ENCODE measurements at regions not wholly inside any gene's neighbourhood (a gene's known extent, or its start where the extent isn't known, plus 50 kb on each side); places are given as distances from the start of the nearest gene placed in this dataset.

DNA sequence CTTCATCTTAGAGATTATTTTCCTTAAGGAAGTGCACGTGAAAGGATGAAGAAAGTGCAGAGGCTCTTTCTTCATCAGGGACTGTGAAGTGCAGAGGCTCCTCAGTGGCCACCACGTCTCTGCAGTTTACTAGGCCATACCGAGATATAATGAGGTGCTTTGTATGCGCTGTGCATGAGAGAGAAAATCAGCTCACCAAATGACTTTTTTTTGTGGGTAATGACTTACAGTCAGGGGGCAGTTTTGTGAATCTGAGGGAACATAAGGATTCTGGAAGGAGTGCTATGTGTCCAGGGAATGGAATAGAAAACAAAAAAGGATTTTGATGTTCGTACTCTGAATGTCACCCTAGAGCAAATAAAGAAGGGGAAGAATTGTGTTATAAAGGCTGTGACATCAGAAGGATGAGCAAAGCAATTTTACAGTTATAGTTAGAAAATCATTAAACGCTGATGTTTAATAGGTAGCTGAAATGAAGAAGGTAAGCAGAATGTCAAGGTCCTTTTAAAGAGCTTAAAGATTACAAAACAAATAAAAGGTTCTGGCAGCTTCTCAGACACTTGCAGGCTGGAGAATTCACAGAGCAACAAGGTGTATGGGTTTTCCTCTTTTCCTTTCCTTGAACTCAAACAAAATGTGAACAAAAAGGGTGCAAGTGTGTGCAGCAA is 247.5 kb upstream of the NOVA1 start:
- no peak overlapping the region for H3K4me3 ChIP-seq (ENCODE audit: low read length)
- no peak for DNase-seq (ENCODE audit: low read depth, low spot score)

DNA sequence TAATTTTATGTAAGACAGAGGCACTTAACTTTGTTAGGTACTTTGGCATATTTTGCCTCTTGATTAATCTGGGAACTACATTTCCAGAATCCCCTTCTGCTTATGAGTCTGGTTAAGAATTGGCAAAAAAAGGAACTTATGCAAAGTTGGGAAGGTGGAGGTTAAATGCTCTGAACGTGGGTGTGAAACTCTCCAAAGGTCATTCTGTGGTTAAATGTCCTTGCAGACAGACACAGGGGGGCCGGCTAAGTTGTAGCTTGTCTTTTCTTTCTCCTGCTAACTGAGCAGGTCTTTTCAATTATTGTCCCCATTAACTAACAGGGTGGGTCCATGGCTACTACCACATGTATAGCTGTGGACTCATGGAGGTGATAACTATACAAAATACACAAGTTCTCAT is 248.6 kb upstream of the NOVA1 start:
- no peak overlapping the region for H3K4me3 ChIP-seq (ENCODE audit: low read length)
- no peak for DNase-seq (ENCODE audit: low read depth, low spot score)

DNA sequence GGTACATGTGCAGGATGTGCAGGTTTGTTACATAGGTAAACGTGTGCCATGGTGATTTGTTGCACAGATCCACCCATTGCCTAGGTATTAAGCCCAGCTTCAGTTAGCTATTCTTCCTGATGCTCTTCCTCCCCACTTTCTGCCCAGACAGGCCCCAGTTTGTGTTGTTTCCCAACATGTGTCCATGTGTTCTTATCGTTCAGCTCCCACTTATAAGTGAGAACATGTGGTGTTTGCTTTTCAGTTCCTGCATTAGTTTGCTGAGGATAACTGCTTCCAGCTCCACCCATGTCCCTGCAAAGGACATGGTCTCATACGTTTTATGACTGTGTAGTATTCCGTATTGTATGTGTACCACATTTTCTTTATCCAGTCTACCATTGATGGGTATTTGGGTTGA is 251.7 kb upstream of the NOVA1 start:
- DNase-seq (ENCODE audit: low read depth, low spot score) = no peak
- H3K4me3 ChIP-seq (ENCODE audit: low read length) = no peak overlapping the region

DNA sequence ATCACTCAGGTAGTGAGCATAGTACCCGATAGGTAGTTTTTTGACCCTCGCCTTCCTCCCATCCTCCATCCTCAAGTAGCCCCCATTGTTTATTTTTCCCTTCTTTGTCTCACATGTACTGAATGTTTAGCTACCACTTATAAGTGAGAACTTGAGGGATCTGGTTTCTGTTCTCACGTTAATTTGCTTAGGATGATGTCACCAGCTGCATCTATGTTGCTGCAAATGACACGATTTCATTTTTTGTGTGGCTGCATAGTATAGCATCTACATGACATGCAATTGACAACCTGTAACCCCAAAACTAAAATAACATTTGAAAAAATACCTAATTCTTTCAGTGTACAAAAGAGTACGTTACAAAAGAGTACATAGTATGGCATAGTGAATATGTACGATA is 254.0 kb upstream of the NOVA1 start:
- DNase-seq (ENCODE audit: low read depth, low spot score) = no peak
- no peak overlapping the region for H3K4me3 ChIP-seq (ENCODE audit: low read length)

DNA sequence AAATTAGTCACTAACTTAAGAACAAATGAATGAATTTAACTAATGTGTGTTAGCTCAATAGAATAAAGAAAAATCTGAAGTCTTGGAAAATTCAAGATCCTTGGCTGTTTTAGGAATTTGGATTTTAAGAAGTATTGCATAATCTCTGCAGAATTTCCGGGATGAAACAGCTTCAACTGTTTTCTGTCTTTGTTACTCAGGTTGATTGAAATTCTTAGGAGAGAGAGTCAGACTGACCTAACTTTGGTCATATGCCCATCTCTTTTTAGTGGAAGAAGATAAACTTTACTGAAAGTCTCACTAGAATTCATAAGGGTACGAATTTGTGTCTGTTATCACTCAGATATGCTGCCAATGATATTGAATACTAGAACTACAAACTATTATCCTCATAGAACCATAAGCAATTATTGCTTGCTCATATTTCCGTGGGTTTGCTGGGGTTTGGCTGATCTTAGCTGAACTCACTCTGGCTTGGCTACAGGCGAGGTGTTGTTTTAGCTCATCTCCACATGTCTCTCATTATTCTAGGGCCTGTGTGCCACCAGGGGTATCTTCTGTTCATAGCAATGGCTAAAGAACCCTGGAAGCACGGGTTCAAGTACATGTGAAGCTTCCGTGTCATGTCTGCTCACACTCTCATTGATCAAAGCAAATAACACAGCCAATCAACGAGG is 257.4 kb upstream of the NOVA1 start:
- no peak for DNase-seq (ENCODE audit: low read depth, low spot score)
- no peak overlapping the region for H3K4me3 ChIP-seq (ENCODE audit: low read length)

DNA sequence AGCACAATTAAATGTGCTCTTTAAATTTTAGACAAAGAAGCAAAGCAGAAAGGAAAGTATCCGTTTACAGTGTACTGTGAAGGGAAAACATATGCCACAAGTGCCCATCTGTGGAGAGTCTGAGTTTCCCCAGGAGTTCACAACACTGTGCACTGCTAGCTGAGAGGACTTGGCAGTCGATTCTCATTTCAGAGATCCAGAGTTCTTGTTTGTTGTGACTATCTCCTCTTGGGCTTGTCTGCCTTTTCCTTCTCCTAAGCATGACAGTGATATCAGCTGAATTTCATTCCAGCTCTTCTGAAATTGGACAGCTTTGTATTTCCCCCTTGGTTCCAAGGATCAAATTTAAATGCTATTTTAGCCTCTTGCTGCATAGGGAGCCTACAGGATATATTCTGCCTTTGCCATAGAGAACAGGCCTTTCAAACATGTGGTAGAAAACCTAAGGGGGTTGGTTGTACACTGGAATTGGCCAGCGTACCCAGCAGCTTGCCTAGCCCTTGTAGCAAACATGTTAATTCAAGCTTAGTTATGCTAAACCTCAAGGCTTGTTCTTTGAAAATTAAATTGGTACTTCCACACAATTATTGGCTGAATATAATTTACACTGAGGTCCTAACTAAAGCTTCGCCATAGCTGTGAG is 259.2 kb upstream of the NOVA1 start:
- no peak for DNase-seq (ENCODE audit: low read depth, low spot score)
- H3K4me3 ChIP-seq (ENCODE audit: low read length) = no peak overlapping the region

DNA sequence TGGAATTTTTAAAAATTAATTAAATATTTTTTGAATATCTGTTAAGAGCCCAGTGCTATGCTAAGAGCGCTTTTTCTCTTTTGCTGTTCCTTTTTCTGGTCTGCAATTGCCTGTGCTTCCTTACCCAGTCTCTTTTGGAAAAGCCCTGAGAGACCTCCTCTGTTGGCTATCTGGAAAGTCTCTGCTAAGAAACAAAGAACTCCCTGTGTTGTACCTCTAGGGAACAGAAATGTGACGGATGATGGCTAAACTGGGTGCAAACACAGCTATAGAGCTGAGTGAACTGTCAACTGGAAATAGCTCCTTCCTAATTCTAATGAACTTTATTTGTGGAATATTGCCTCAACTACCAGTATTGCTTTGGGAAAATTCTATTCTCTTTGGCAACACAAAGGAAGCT is 261.6 kb upstream of the NOVA1 start:
- DNase-seq (ENCODE audit: low read depth, low spot score) = no peak
- H3K4me3 ChIP-seq (ENCODE audit: low read length) = no peak overlapping the region

DNA sequence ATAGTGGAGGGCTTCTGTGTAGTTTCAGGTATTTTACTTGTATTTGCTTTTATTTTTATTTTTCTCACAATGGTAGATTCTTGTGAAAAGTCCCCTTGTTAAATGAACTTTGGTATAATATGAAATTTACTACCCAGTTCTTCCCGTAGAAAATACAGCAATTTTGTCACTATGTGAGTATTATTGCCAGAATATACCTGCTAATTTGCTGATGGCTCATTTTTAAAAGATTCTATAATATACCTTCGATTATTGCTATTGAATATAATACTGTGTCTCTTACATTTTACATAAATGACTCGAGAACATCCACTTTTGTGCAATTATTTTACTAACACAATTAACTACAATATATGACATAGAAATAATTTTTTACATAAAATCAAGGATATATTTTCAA is 262.3 kb upstream of the NOVA1 start:
- H3K4me3 ChIP-seq (ENCODE audit: low read length) = no peak overlapping the region

DNA sequence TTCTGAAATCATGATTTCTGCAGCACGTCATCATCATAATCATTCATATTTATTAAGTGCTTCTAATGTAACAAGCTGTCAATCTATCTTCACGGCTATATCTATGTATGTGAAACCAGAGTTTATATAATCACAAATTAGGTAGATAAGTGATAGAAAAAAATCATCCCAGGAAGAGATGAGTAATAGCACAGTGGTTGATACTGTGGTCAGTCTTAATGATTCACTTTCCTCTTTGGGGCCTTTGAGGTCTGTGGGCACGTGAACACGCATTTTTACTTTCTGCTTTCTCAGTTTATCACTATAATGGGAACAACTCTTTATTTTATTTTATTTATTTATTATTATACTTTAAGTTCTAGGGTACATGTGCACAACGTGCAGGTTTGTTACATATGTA is 265.9 kb upstream of the NOVA1 start:
- no peak for DNase-seq (ENCODE audit: low read depth, low spot score)
- H3K4me3 ChIP-seq (ENCODE audit: low read length) = no peak overlapping the region

More for the DNA sequence above, 262.3 kb upstream of the NOVA1 start:
- DNase-seq (ENCODE audit: low read depth, low spot score) = no peak

DNA sequence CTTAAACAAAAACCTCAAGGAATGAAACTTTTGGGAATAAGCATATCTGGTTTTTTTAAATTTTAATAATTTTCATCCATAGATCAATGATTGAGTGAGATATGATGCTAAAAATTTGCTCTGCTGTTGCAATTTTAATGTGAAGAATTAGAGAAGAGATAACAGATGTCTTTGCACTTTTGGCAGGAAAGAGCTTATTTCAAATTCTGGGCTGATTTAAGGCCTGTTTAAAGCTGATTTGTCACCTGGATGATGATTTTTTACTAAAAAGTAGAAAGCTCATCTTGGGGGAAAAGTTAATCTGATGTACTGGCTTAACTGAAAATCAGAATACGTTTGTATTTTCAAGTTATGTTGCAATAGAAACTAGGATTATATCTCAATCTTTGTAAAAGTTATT is 268.9 kb upstream of the NOVA1 start:
- DNase-seq (ENCODE audit: low read depth, low spot score) = no peak
- no peak overlapping the region for H3K4me3 ChIP-seq (ENCODE audit: low read length)

DNA sequence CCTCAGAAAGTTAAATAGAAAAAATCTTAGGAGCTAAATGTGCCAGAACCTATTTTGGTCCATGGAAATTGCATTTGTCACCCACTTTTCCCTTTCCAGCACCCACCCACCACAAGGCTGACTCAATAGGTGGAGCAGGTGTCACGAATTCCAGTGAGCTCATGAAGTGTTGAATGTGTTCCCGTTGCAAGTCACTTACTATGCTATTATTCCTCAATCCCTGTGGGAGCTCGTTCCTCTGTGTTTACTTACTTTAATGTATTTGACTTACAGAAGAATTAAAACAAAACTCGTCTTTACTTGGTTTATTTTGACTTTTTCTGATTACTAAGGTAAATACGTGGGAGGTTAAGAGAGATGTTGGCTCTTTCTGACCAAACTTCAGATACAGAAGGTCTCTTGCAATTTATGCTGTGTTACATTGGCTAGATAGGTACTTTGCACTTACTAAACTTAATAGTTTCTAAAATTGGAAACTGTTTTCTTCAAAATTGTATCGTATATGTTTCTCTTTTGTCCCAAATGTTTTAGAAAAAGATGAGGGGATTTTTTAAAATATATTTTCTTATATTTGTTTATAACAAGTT is 269.4 kb upstream of the NOVA1 start:
- no peak for DNase-seq (ENCODE audit: low read depth, low spot score)
- H3K4me3 ChIP-seq (ENCODE audit: low read length) = no peak overlapping the region

DNA sequence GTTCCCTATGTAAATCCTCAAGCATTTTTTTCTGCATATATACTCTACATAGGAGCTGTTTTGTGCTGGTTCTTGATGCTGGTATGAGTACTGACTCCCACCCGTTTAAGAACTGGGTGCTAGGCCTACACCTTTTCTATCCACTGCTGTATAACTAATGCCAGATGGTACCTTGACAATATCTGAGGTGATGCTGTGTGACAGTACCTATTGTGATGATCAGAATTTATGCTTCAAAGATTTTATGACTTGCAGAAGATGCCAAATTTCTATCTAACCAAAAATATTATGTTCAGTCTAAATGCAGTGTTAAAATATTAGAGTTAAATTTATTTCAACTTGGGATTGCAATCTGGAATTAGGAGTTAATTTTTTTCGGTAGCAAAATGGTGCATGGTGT is 272.3 kb upstream of the NOVA1 start:
- no peak overlapping the region for H3K4me3 ChIP-seq (ENCODE audit: low read length)
- DNase-seq (ENCODE audit: low read depth, low spot score) = no peak

DNA sequence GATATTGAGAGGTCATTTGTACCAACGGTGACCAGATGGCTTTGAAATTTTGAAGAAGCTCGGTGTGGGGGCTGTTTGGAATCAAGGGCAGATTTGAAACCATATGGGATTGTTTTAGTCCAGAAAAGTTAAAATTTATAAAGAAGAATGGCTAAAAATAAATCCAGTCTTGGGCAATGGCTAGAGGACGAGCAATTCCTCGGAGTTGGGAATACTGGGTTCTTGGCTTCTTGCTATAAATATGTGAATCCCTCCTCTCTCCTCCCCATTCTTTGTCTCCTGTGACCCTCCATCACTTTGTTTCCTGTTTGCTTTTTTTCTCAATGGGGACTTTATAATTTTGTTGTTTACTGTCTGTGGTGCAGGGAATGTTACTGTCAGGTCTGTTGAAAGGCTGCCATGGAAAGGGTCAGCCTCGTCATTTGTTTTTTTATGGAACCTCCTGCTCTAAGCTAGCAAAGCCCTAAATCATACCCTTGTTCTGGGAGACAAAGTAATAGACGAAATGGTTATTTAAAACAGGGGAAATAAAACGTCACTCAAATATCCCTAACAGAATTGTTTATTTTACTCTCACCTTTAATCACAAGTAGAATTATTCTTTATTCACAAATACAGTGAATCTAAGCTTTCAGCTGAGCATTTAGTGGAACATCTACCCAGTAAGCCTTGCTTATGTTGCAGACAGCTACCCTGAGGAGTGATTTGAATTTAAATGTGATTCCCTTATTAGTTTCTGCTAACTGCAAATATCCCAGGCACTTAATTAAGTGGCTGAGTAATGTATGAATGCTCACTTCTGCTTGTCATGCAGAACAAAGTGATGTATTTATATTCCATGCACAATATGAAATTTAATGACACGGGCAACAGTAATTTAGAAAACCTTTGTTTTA is 273.1 kb upstream of the NOVA1 start:
- no peak for DNase-seq (ENCODE audit: low read depth, low spot score)
- no peak overlapping the region for H3K4me3 ChIP-seq (ENCODE audit: low read length)

DNA sequence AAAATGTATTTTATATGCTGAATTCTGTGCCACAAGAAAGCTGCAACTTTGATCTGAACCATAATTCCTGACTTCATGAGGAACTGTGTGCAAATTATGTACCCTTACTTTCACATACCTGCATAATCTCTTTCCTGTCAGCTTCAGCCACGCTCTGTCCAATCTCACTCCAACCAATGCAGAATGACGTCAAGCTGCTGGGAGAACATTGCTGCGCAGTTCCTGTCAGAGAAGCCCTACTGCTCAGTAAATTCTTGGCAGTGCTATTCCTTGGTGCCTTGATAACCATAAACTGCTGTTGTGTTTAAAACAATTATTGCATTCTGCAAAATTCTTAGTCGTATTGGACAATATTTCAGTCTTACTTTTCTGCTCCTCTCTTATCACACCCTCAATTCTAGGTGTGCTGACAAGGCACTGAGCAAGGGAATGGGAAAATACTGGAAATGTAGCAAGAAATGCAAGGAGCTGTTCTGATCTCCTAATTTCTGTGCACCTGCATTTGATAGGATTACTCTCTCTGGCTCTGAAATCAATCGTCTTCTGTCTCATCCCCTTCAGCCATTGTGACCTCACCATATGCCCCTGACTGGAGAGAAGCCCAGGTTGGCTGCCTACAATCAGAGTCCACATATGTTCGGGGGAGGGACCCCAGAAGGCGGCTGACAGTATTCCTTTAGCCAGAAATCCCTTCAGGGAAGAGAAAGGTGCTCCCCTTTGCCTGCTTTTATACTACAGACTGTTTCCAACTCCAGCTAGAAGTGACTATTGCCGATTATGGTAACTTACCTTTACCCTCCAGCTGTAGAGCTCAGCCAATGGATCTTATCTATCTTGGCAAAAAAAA is 274.9 kb upstream of the NOVA1 start:
- DNase-seq (ENCODE audit: low read depth, low spot score) = no peak

DNA sequence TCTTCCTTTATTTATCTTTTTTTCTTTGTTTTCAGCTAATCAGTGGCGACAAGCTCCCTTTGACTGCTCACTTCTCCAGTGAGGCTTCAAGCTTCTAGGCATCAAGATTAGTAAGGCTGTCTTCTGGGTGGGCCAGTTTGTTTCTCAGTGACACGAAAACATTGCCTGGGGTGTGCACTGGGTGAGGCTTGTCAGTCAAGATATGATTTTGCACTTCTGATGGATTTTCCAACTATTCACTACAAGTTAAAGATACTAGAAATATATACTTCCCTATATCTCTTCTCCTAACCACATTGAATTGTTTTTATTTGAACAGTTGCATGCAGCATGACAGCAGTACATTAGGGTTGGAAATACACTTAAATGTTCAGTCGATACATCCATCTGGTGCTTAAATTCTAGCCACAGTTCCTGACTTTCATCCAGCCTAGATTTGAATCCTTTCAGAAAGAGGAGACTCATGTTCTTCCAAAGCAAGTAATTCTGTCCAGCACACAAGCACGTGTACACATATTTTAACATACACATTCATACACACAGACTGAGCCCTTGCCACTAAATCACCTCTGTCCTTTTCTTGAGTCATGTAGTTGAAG is 275.6 kb upstream of the NOVA1 start:
- H3K4me3 ChIP-seq (ENCODE audit: low read length) = no peak overlapping the region
- DNase-seq (ENCODE audit: low read depth, low spot score) = no peak

More for the DNA sequence above, 274.9 kb upstream of the NOVA1 start:
- no peak overlapping the region for H3K4me3 ChIP-seq (ENCODE audit: low read length)

DNA sequence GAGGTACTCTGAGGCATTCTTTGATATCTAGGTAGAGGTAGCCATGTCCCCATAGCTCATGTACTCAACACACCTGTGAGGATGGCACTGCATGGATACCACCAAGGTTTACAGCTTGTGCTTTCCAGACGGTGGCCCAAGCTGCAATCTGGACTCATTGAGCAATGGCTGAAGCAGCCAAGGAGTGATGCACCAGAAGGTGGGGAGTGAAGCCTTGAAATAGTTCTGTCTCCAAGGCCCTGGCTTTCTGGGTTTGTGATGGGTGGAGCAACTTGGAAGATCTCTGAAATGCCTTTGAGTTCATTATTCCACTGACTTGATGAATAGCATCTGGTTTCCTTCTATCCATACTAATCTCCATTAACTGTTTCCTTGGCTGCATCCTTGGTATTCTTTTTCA is 290.0 kb upstream of the NOVA1 start:
- no peak for DNase-seq (ENCODE audit: low read depth, low spot score)
- H3K4me3 ChIP-seq (ENCODE audit: low read length) = no peak overlapping the region

DNA sequence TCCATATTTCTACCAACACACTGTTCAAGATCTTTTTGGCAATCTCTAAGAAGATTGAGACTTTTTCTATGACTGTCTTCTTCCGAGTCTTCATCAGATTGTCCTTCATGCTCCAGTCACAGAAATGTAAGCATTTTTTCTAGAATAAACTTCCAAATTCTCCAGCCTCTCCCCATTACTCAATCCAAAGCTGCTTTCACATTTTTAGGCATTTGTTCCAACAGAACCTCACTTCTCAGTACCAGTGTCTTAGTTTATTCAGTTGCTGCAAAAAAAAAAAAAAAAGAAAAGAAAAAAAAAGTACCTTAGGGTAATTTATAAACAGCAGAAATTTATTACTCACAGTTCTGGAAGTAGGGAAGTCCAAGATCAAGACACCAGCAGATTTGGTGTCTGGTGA is 290.8 kb upstream of the NOVA1 start:
- DNase-seq (ENCODE audit: low read depth, low spot score) = no peak
- no peak overlapping the region for H3K4me3 ChIP-seq (ENCODE audit: low read length)

DNA sequence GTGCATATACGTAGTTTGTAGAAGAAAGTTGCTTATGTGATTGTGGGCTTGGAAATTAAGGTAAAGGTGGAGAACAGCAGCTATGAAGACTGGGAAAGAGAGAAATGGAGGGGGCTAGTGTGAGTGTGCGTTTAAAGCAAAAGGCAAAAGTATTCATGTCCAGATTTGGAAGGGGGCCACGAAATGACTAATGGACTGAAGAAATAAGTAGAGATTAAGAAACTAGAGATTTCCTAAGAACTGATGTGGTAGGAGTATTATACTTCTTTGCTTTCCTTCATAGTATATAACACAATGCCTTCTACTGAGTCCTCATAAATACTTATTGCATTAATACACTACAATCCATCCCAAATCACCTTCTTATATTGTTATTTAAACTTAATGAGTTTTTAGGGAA is 298.6 kb upstream of the NOVA1 start:
- no peak for DNase-seq (ENCODE audit: low read depth, low spot score)

More for the DNA sequence above, 298.6 kb upstream of the NOVA1 start:
- H3K4me3 ChIP-seq (ENCODE audit: low read length) = no peak overlapping the region
